ENCODE measurements at regions not wholly inside any gene's neighbourhood (a gene's known extent, or its start where the extent isn't known, plus 50 kb on each side); places are given as distances from the start of the nearest gene placed in this dataset.
A peak's percentile ranks its signal among the peaks of the same experiment; 100 is the strongest.

DNA sequence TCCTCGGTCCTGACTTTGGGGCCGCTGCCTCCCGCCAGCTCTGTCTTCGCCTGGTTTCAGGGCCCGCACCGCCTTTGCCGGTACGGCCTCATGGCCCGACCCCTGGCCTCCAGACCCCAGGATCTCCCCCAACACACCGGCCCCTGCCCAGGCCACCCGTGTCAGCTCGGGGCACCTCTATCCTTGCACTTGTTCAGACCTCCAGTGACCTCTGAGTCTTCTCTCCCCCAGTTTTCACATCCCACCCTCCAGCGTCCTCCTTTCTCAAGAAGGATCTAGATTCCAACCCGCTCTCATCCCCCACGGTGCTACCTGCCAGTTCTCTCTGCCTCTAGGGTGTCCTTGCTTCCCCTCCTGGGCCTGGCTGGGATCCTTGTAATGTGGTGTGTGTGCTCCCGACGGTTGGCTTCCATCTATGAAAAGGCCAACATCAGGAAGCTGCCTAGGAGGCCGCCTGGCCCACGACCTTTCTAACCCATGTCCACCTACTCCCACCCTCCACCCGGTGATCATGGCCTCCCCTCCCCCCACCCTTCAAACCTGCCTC, 61.1 kb downstream of the SPATA31C2 start:
- no peak for DNase-seq

DNA sequence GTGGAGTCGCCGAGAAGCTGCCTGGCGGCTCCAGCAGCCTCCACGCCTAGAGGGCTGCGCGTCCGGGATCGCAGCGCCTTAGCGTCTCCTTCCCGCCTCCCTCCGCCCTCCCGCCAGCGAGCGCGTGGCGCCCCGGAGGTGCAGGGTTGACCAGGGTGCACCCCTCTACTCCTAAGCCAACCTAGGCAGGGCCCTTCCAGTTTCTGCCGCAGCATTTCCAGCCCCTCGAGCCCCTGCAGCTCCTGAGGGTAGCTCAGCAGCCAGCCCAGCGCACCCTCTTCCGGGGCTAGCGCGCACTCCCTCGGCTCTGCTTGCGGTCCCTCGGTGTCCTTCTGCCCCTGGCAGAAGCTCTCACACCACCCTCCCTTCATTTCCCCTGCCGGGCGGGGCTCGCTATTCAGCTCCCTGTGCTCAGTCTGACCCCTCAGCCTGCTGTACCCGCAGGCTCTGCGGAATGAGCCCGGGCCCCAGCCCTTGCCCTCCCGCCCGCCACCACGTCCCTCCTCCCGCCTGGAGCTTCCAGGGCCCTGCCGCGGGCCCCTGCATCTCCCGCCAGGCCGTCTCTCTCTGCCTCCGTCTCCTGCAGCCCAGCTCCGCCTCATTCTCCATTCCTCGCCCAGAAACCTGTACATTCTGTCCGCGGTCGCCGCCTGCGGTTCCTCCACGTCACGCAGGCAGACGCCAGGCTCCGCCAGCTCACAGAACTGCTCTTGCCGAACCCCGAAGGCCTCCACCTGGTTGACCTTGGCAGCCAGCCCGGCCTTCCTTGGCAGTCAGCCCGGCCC, 61.8 kb downstream of the SPATA31C2 start:
- DNase-seq: peak; percentile 21

DNA sequence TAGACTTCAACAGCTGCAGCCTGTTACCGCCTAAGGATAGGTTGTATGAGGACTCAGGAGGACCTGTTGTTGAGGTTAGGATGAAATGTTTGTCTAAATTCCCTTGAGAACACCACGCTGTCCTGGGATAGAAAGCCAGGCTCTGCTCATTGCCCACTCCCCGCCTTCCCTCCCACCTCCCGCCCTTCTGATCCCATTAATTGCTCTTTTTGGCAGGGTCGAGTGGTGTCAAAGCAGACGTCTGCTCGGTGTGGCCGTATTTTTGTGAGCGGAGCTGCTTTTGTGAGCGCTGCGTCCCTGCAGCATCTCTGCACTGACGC, 62.3 kb downstream of the SPATA31C2 start:
- DNase-seq: no peak

DNA sequence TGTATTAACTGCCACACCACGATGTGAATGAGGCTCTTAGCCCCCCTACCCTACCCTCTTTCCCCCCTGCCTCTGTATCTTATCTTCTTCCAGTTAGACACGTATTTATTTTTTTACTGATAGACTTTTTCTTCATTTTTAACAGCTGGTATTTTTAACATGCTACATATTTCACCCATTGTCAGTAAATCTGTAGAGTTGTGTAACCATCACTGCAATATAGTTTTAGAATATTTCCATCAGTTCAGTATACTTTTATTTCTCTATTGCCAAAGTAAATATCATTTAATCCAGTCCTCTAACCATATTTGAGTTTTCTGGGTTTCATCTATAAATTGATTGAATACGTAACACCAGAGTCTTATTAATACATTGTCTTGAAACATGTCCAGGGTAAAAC, 62.8 kb downstream of the SPATA31C2 start:
- DNase-seq: no peak

DNA sequence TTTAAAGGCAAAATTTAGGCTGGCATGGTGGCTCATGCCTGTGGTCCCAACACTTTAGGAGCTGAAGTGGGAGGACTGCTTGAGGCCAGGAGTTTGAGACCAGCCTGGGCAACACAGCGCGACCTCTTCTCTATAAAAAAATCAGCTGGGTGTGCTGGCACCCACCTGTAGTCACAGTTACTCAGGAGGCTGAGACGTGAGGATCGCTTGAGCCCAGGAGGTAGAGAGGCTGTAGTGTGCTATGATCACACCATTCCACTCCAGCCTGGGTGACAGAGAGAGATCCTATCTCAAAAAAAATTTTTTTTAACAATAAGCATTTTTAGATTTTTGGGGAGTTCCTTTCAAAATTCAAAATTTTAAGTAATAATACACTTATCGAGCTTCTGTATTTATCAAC, 63.3 kb downstream of the SPATA31C2 start:
- no peak for DNase-seq

DNA sequence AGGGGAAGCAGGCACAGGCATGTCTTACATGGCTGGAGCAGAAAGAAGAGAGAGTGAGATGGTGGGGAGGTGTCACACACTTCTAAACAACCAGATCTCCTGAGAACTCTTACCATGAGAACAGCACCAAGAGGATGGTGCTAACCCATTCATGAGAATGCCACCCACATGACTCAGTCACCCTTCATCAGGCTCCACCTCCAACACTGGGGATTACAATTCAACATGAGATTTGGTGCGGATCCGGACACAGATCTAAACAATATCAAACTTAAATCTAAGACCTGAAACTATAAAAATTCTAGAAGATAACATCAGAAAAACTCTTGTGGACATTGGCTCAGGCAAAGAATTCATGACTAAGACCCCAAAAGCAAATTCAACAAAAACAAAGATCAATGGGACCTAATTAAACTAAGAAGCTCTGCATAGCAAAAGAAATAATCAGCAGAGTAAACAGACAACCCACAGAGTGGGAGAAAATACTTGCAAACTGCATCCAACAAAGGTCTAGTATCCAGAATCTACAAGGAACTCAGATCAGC, 65.4 kb downstream of the SPATA31C2 start:
- no peak for DNase-seq

DNA sequence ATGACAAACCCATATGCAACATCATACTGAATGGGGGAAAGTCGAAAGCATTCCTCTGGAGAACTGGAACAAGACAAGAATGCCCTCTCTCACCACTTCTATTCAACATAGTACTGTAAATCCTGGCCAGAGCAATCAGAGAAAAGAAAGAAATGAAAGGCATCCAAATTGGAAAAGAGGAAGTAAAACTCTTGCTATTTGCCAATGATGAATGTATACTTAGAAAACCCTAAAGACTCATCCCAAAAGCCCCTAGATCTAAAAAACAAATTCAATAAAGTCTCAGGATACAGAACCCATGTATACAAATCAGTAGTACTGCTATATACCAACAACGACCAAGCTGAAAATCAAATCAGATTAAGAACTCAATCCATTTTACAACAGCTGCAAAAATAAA, 66.9 kb downstream of the SPATA31C2 start:
- no peak for DNase-seq

DNA sequence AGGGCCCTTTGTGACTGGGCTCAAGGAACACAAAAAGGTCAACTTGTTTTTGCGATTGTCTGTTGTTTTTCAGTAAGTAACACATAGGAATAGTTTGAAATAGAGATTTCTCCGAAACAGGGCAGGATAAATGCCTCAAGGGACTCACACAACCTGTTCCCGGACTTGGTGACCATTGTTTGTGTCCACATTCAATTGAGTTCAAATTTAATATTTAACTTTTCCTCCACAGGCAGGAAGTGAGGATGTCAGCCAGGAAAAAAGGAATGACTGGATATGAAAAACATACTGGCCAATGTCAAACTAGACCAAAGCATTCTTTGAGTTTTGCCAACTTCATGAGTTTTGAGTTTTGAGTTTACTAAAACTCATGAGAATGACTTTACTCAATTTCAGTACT, 72.7 kb downstream of the SPATA31C2 start:
- no peak for DNase-seq

DNA sequence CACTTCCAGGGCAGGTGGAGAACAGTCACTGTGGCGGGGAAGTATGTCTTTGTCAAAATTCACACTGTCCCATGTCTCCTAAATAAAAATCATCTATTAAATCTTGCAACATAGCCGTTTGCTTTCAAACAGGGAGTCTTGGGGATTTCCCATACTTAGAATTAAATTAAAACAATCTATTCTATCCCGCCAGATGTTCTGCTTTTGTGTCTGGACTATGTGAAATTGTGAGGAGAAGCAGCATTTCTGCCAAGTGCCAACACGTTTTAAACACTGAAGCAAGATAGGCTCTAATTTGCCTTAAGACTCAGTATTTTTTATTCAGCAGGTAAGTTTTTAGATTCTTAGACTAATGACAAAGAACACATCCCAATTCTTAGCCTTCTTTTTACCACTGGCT, 73.7 kb downstream of the SPATA31C2 start:
- no peak for DNase-seq

DNA sequence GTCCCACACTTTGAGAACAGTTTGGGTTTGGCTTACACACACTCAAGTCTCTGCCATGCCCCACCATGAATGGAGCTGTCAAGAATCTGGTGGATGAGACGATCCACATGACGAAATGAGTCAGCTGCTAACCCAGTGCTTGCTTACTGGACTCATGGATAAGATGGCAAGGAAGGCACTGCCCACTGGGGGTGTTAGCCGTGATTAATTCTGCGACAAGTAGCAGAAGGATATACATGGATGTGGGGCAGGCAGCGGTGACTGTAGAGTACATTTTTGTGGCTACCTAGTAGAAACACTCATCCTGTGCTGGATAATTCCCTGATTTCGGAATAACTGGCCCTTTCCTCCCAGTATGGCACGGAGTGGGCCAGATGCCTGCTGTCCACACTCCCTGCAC, 77.5 kb downstream of the SPATA31C2 start:
- DNase-seq: no peak

DNA sequence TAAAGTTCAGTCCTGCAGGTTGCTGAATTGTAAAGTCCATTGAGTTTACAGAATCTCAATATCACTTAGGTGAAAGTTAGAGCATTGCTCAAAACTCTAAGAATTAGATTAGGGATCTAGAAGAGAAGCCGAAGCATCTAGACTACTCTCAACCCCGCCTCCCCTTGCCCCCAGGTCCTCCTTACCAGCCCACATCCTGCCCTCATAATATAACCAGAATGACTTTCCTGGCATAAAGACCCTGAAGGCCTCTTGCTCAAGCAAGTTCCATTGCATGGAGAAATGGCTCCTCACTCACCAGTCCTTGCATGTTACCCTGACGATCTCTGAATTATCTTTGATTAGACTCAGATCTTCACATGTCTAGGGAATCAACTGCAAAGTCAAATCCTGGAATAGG, 78.8 kb downstream of the SPATA31C2 start:
- no peak for DNase-seq

DNA sequence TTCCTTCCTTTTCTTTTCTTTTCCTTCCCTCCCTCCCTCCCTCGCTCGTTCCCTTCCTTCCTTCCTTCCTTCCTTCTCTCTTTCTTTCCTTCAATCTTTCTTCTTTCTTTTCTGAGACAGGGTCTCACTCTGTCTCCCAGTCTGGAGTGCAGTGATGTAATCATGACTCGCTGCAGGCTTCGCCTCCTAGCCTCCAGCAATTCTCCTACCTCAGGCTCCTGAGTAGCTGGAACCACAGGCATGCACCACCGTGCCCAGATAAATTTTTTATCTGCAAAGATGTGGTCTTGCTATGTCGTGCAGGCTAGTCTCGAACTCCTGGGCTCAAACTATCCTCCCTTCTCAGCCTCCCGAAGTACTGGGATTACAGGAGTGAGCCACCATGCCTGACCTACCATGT, 81.4 kb downstream of the SPATA31C2 start:
- DNase-seq: no peak

DNA sequence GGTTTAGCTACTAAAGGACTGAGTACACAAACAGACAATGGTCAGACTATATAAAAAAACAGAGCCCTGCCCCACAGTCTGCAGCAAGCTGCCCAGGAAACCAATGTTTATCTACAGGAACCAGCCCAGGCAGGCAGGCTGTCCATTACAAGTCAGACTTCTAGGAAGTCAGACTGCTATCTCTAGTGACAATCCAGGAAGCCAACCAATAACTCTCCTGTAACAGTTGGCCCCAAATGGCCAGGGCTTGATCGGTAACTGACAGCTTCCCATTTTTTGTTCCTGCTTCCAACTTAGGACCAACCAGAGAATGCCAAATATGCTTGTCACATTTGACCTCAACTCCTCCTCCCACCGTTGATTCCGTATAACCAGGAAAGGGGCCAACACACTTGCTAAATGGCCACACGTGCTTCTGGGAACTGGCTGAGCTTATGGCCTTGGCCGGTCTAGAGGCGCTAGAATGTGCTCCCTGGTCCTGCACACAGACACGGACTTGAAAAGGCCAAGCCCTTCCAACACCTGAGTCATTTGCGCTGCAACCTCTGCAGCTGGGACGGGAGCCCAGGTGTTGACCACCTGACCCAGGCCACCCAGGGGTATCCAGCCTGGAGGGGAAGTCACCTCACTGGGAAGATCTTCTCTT, 79.6 kb upstream of the CDK20 start:
- no peak for DNase-seq

DNA sequence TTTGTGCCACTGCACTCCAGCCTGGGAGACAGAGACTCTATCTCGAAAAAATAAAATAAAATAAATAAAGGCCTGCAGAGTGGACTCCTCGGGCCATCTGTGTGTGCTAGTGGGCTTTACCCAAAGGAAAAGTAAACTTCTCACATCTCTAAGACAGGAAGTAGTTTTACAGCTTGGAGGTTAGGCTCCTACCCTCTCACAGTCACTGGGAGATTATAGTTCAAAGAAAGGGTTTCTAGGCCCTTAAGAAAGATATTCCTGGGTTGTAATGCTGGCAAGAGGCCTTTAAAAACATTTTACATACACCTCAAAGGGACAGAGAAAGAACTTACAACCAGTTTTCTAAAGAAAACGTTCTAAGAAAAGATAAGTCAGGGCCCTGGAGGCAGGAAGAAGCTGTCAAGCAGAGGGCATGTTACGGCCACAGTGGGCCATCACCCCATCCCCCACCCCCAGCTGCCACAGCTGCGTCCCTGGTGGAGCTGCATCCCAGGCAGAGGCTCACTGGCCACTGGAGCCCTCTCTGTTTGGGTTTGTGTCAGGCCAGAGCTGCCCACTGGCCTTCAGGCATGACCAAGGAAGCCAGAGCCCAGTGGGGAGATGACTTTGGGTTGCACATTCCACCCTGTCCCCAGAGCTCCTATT, 78.1 kb upstream of the CDK20 start:
- DNase-seq: no peak

DNA sequence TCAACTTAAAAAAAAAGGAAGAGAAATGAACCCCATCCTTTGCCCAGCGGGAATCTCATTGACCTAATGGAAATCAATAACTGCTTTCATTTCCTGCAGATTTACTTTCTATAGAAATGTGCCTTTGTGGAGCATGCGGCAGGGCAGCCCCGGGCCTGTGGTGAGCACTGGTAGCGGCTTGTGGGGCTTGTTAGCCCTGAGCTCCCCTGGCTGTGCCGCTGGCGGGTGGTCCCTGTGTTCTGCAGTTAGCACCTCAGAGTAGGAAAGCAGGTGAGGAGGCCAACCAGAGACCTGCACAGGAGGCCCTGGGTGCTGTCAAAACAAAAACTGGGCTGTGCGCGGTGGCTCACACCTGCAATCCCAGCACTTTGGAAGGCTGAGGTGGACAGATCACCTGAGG, 76.8 kb upstream of the CDK20 start:
- DNase-seq: no peak

DNA sequence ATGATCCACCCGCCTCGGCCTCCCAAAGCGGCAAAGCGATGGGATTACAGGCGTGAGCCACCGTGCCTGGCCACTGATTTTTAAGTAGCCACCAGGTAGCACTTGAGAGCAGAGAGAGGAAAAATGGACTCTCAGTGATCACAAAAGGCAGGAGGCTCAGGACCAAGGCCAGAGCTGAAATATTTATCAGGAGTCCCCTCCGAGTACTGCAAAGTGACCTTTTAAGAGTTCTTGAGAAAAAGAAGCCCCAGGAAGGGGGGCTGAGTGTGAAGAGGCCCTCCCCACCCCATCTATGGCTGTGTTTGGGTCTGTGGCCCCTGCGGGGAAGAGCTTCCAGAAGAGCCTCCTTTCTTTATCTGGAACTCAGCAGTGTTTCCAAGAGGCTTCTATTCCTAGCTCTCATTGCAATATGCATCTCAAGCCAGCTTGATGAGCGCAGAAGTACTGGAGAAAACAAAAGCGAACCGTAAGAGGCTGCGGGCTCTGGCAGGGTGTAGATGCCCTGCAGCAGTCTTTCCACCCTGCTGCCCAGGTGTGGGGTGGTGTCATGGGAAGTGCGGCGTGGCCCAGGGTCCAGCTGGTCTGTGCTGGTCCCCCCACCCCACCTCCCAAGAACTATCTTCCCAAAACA, 75.5 kb upstream of the CDK20 start:
- no peak for DNase-seq

DNA sequence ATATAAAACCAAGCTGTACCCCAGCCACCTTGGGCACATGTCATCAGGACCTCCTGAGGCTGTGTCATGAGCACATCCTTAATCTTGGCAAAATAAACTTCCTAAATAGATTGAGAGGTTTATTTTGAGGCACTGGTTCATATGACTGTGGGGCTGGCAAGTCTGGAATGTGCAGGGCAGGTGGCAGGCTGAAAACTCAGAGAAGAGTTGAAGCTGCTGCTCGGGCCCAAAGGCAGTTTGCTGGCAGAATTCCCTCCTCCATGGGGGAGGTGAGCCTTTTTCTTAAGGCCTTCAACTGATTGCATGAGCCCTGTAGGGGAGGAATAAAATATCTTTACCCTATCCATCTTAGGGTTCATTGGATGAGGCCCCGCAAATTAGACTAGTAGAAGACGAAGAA, 72.2 kb upstream of the CDK20 start:
- DNase-seq: no peak

DNA sequence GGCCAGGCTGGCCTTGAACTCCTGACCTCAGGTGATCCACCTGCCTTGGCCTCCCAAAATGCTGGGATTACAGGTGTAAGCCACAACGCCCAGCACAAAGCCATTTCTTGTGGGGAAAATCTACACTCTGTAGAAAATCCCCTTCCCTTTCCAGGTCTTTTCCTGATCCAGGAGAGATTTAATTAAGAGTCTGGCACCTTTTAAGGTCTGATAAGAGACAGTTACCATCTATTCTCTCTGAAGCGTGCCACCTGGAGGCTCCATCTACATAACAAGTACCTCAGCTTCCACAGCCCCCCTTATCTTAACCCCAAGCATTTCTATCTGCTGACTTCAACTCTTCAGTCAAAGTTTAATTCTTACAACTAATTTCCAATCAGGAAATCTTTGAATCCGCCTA, 71.4 kb upstream of the CDK20 start:
- DNase-seq: no peak

DNA sequence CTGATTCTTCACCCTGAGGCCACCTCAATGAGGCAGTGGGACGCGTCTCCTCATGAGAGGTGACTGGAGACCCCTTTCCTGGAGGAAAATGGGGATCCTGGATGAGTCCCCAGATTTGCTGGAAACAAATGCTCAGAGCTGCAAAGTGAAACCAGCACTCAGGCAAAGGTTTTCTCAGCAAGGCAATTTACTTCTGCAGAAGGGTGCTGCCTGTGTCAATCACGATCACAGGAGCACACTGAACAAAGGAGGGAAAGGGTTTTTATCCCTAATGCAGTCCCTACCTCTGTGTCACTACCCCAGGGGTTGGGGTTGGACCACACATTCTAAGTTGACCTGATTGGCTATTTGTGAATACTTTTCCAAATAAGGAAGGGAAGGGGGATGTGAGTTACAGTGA, 69.9 kb upstream of the CDK20 start:
- DNase-seq: no peak

DNA sequence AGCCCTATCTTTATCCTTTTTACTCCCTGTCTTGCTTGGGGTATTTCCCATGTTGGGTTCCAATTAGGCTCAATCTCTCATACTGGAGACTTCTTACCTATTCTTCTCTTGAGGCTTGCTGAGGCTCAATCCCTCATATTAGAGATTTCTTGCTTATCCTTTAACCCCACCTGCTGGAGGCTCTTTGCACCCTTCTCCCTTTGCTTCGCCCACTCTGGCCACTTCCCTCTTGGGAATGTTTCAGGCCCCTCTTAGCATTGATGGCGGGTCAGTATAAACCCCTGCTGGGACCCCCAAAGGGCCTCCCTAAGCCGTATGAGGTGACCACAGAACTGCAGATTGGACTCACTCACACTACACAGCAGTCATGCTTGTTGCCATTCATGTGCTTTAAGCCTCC, 69.3 kb upstream of the CDK20 start:
- DNase-seq: no peak

DNA sequence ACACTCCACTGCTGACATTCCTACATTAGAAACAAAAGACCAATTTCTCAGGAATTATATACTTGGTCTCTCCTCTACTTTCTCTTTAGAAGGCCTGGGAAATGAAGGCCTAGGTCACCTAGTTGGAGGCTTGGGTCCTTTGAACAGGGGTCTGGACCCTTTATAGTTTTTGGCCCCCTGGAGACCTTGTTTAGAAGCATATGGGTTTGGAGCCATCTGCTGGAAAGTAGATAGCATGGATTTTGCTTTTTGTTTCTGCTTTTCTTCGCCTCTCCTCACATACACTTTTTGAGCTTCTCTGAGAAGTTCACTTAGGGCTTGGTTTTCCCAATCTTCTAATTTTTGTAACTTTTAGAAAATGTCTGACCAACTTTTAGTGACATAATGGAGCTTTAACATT, 67.1 kb upstream of the CDK20 start:
- DNase-seq: no peak

DNA sequence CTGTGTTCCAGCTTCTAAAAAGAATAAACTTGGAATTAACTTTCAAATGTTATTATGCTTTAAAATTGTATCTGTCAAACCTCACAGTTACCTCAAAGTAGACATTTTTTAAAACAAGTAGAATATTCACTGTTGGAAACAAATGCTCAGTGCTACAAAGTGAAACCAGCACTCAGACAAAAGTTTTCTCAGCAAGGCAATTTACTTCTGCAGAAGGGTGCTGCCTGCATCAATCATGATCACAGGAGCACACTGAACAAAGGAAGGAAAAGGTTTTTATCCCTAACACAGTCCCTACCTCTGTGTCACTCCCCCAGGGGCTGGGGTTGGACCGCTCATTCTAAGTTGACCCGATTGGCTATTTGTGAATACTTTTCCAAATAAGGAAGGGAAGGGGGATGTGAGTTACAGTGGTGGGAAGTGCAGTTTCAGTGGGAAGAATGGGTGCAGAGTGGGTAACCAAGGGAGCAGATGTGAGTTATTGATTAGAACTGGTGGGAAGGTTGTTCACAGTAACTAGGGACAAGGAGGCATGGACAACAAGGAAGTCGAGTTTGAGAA, 63.0 kb upstream of the CDK20 start:
- no peak for DNase-seq

DNA sequence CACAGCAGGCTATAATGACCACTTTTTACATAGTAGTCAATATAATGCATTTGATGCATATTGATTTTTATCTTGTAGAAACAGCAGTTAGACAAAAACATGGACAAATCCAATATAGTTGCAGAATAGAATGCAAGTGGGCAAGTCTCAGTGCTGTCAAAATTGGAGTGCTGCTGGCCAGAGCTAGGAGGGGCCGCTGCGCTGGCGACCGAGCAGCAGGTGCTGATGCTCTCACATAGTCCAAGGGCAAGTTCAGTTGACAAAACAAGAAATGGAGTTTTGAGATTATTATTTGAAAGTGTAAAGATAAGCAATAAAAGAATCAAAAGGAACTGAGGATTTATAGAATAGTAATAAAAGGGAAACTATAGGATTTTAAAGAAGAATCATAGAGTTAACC, 60.6 kb upstream of the CDK20 start:
- no peak for DNase-seq
